HepG2 (cell line): ENCODE measurements at regions not wholly inside any gene's neighbourhood (a gene's known extent, or its start where the extent isn't known, plus 50 kb on each side); places are given as distances from the start of the nearest gene placed in this dataset.

ENCODE experiments used
- ATF1 ChIP-seq: IDR thresholded peaks from 2 replicates; pipeline ENCODE4 v1.6.1; 2016; ENCODE audit warnings: mild to moderate bottlenecking, control low read depth
- ATF7-NPFF ChIP-seq: sonication (generic); formaldehyde crosslinking; IDR thresholded peaks from 2 replicates; pipeline ENCODE4 v1.8.1; 2023; ENCODE audit warnings: mild to moderate bottlenecking, low read depth, missing genetic modification reagents, moderate library complexity
- ATRX ChIP-seq: sonication (generic); formaldehyde crosslinking; IDR thresholded peaks from 2 replicates; pipeline ENCODE4 v1.4.0; 2020; ENCODE audit warnings: missing genetic modification reagents, borderline replicate concordance
- CREBL2 ChIP-seq: sonication (generic); formaldehyde crosslinking; IDR thresholded peaks from 2 replicates; pipeline ENCODE4 v1.8.1; 2023; ENCODE audit warnings: missing genetic modification reagents, mild to moderate bottlenecking, borderline replicate concordance
- ELK4 ChIP-seq: sonication (generic); formaldehyde crosslinking; IDR thresholded peaks from 2 replicates; pipeline ENCODE4 v1.9.0; 2021; ENCODE audit warnings: missing genetic modification reagents, borderline replicate concordance
- FIP1L1 ChIP-seq: fragments of 200-400 bp; formaldehyde crosslinking; IDR thresholded peaks from 2 replicates; pipeline ENCODE4 v1.6.1; 2018; ENCODE audit warnings: low read depth, mild to moderate bottlenecking, low read length, moderate library complexity, borderline replicate concordance; ENCODE audit not compliant: insufficient read depth
- FOXP4 ChIP-seq: sonication (generic); formaldehyde crosslinking; IDR thresholded peaks from 2 replicates; pipeline ENCODE4 v1.4.0; 2020; ENCODE audit warnings: missing genetic modification reagents
- GABPA ChIP-seq, 2 experiments: IDR thresholded peaks; 2 replicates each; pipeline ENCODE4 v1.6.1; 2011 to 2016; ENCODE audit warnings: low read depth in 2 of 2, low read length in 1 of 2, missing biosample characterization in 1 of 2, missing genetic modification characterization in 1 of 2
- KAT2B ChIP-seq: fragments of 150-350 bp; IDR thresholded peaks from 2 replicates; pipeline ENCODE4 v1.6.1; 2014; ENCODE audit warnings: low read depth, low read length, borderline replicate concordance
- KDM5A ChIP-seq: fragments of 200-600 bp; sonication (generic); IDR thresholded peaks from 2 replicates; pipeline ENCODE4 v1.7.0; 2018; ENCODE audit warnings: antibody characterized with exemption, mild to moderate bottlenecking, low read length, borderline replicate concordance
- NFIB ChIP-seq: sonication (generic); formaldehyde crosslinking; IDR thresholded peaks from 2 replicates; pipeline ENCODE4 v1.9.0; 2021; ENCODE audit warnings: missing genetic modification reagents, mild to moderate bottlenecking, borderline replicate concordance
- PHB2 ChIP-seq: fragments of 450-650 bp; IDR thresholded peaks from 2 replicates; pipeline ENCODE4 v1.6.1; 2018; ENCODE audit not compliant: partially characterized antibody
- RARA ChIP-seq: IDR thresholded peaks from 2 replicates; pipeline ENCODE4 v1.6.1; 2016; ENCODE audit warnings: missing genetic modification reagents, missing compliant biosample characterization
- TAF15 ChIP-seq: fragments of 200-400 bp; formaldehyde crosslinking; IDR thresholded peaks from one replicate; pipeline ENCODE4 v1.6.1; 2018; ENCODE audit warnings: mild to moderate bottlenecking, low read depth, low read length; ENCODE audit not compliant: poor library complexity, severe bottlenecking
- TBX3 ChIP-seq: fragments of 450-650 bp; IDR thresholded peaks from 2 replicates; pipeline ENCODE4 v1.6.1; 2017; ENCODE audit warnings: antibody characterized with exemption, mild to moderate bottlenecking, inconsistent platforms, borderline replicate concordance
- THRA ChIP-seq: sonication (generic); formaldehyde crosslinking; IDR thresholded peaks from 2 replicates; pipeline ENCODE4 v1.4.0; 2020; ENCODE audit warnings: missing genetic modification reagents, borderline replicate concordance
- THYN1 ChIP-seq: sonication (generic); formaldehyde crosslinking; IDR thresholded peaks from 2 replicates; pipeline ENCODE4 v1.8.1; 2023; ENCODE audit warnings: low read depth, mild to moderate bottlenecking, moderate library complexity, missing genetic modification reagents, borderline replicate concordance
- ZFP36 ChIP-seq: fragments of 150-350 bp; IDR thresholded peaks from 2 replicates; pipeline ENCODE4 v1.6.1; 2018; ENCODE audit warnings: borderline replicate concordance, low read length, low read depth; ENCODE audit not compliant: partially characterized antibody
- ZNF549 ChIP-seq: sonication (generic); formaldehyde crosslinking; IDR thresholded peaks from 2 replicates; pipeline ENCODE4 v1.5.0; 2020; ENCODE audit warnings: missing genetic modification reagents
- ZNF616 ChIP-seq: sonication (generic); formaldehyde crosslinking; IDR thresholded peaks from 2 replicates; pipeline ENCODE4 v1.5.0; 2020; ENCODE audit warnings: low read depth, mild to moderate bottlenecking, missing genetic modification reagents
- ZNF746 ChIP-seq: sonication (generic); formaldehyde crosslinking; IDR thresholded peaks from 2 replicates; pipeline ENCODE4 v1.8.0; 2022; ENCODE audit warnings: mild to moderate bottlenecking, missing genetic modification reagents
- ZUFSP ChIP-seq: sonication (generic); formaldehyde crosslinking; IDR thresholded peaks from 2 replicates; pipeline ENCODE4 v1.9.0; 2021; ENCODE audit warnings: missing genetic modification reagents, mild to moderate bottlenecking, borderline replicate concordance

- peak; percentile 26; the same call in 1 of the 2 replicates for TF ChIP-seq THRA
- TF ChIP-seq TBX3: peak; percentile 78; the same call in 1 of the 2 replicates
- TF ChIP-seq FIP1L1: no peak
- TF ChIP-seq KAT2B: no peak
- TF ChIP-seq NFIB (CRISPR knock-in tag): no peak
- TF ChIP-seq ATF7-NPFF: no peak
- TF ChIP-seq ZUFSP (CRISPR knock-in tag): no peak
- no peak for TF ChIP-seq ZFP36
- no peak for TF ChIP-seq ATRX
- no peak for TF ChIP-seq THYN1
- peak; percentile 99 for TF ChIP-seq FOXP4
- no peak for TF ChIP-seq ELK4 (CRISPR knock-in tag)
- peak; percentile 65 for TF ChIP-seq RARA (CRISPR knock-in tag)
- TF ChIP-seq ATF1 (CRISPR knock-in tag): no peak
- TF ChIP-seq ZNF549: no peak
- TF ChIP-seq ZNF746 (CRISPR knock-in tag): no peak
- no peak for TF ChIP-seq ZNF616 (CRISPR knock-in tag)
- no peak for TF ChIP-seq TAF15
- no peak for TF ChIP-seq PHB2
- TF ChIP-seq CREBL2 (CRISPR knock-in tag): no peak
- no peak for TF ChIP-seq KDM5A
- no peak for TF ChIP-seq GABPA (IDR thresholded peaks at IDR 0.05; ENCODE audit: low read depth, low read length)
- 0 out of 2 replicates have a peak, but pooled peaks have one; percentile 5 for TF ChIP-seq GABPA (CRISPR knock-in tag; IDR thresholded peaks at IDR 0.05; ENCODE audit: low read depth)
These were observed 138.0 kb downstream of the ZFP36L2 start (continued) for GRCh38 chr2:43088143-43089073.
